Thyroid gland (tissue), 4 donors: ENCODE measurements at regions not wholly inside any gene's neighbourhood (a gene's known extent, or its start where the extent isn't known, plus 50 kb on each side); places are given as distances from the start of the nearest gene placed in this dataset.

ENCODE experiments used
- CTCF ChIP-seq, 6 experiments: fragments of 200-600 bp in 3 of 6; fragments of 450-650 bp in 3 of 6; sonication (generic) in 3 of 6; IDR thresholded peaks; one replicate each; pipeline ENCODE4 v1.5.1; 2016 to 2019; ENCODE audit warnings: antibody characterized with exemption in 6 of 6, mild to moderate bottlenecking in 2 of 6, inconsistent platforms in 1 of 6, moderate library complexity in 1 of 6
- POLR2A ChIP-seq, 2 donors: fragments of 450-650 bp; IDR thresholded peaks; one replicate each; pipeline ENCODE4 v1.6.1; 2017; ENCODE audit warnings: antibody characterized with exemption in 2 of 2, mild to moderate bottlenecking in 2 of 2, moderate library complexity in 1 of 2

- peak in 1 of 6 experiments; percentile 9 for TF ChIP-seq CTCF (IDR thresholded peaks at IDR 0.05)
- no peak for TF ChIP-seq POLR2A (IDR thresholded peaks at IDR 0.05)
Measured at GRCh38 chr6:169959136-169960002, 207.9 kb downstream of the ERMARD start.
